ENCODE measurements at regions not wholly inside any gene's neighbourhood (a gene's known extent, or its start where the extent isn't known, plus 50 kb on each side); places are given as distances from the start of the nearest gene placed in this dataset.

GRCh38 chr5:121478636-121479035 lies 373.0 kb upstream of the FTMT start:
- TF ChIP-seq ZNF707 (CRISPR knock-in tag; conservative IDR thresholded peaks at IDR 0.05) (no peak), ATF2 (CRISPR knock-in tag; IDR thresholded peaks at IDR 0.05) (no peak), IRF2 (CRISPR knock-in tag; IDR thresholded peaks at IDR 0.05) (no peak), JUN (IDR thresholded peaks at IDR 0.05; ENCODE audit: borderline replicate concordance, low read depth, low read length) (no peak), JUN (CRISPR knock-in tag; IDR thresholded peaks at IDR 0.05; ENCODE audit: borderline replicate concordance) (no peak), CHD1 (IDR thresholded peaks at IDR 0.05; ENCODE audit: low read length) (no peak), CBX5 (IDR thresholded peaks at IDR 0.05; ENCODE audit: borderline replicate concordance, low read depth) (no peak)

All from K562 (cell line).